AG10803 (cell line): ENCODE measurements at regions not wholly inside any gene's neighbourhood (a gene's known extent, or its start where the extent isn't known, plus 50 kb on each side); places are given as distances from the start of the nearest gene placed in this dataset.

Experiments
- DNase-seq: peaks from one replicate; pipeline ENCODE4 v3.0.0; 2010; ENCODE audit warnings: low read depth
- H3K4me3 ChIP-seq: 2 replicates; pipeline ENCODE4 v1.5.1; 2011; ENCODE audit warnings: mild to moderate bottlenecking, low read length, control low read depth
- TF ChIP-seq, protein P1 (sequence below): conservative IDR thresholded peaks from 2 replicates; pipeline ENCODE4 v1.5.1; 2011; ENCODE audit warnings: mild to moderate bottlenecking, low read length, control low read depth, inconsistent platforms

GRCh38 chr6:113570641-113571040 is 286.5 kb upstream of the MARCKS start:
- TF ChIP-seq, protein P1, sequence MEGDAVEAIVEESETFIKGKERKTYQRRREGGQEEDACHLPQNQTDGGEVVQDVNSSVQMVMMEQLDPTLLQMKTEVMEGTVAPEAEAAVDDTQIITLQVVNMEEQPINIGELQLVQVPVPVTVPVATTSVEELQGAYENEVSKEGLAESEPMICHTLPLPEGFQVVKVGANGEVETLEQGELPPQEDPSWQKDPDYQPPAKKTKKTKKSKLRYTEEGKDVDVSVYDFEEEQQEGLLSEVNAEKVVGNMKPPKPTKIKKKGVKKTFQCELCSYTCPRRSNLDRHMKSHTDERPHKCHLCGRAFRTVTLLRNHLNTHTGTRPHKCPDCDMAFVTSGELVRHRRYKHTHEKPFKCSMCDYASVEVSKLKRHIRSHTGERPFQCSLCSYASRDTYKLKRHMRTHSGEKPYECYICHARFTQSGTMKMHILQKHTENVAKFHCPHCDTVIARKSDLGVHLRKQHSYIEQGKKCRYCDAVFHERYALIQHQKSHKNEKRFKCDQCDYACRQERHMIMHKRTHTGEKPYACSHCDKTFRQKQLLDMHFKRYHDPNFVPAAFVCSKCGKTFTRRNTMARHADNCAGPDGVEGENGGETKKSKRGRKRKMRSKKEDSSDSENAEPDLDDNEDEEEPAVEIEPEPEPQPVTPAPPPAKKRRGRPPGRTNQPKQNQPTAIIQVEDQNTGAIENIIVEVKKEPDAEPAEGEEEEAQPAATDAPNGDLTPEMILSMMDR = no peak
- DNase-seq = no peak
- H3K4me3 ChIP-seq = no peak overlapping the region

GRCh38 chr6:113574147-113574546 is 283.0 kb upstream of the MARCKS start:
- TF ChIP-seq, protein P1 = no peak
- H3K4me3 ChIP-seq = no peak overlapping the region
- DNase-seq = no peak

- H3K4me3 ChIP-seq = no peak overlapping the region
- TF ChIP-seq, protein P1 = no peak
- DNase-seq = no peak
Observed at GRCh38 chr6:113576310-113576709, 280.8 kb upstream of the MARCKS start.

DNA sequence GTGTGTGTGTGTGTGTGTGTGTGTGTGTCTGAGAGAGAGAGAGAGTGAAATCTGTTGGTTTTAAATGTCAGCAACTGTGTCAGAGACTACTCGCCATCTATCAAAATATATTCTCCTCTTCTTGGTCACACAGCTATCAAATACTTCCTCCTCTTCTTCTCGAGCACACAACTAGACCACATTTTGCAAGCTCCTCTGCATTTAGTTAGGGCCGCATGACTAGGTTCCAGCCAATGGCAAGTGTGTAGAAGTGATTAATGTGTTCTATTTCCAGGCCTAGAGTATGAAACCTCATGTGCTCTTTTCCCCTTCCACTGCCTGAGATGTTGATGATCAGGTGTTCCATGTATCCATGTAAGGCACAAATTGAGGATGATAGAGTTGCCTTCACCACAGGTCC is 278.5 kb upstream of the MARCKS start:
- DNase-seq = no peak
- TF ChIP-seq, protein P1 = no peak
- H3K4me3 ChIP-seq = no peak overlapping the region

DNA sequence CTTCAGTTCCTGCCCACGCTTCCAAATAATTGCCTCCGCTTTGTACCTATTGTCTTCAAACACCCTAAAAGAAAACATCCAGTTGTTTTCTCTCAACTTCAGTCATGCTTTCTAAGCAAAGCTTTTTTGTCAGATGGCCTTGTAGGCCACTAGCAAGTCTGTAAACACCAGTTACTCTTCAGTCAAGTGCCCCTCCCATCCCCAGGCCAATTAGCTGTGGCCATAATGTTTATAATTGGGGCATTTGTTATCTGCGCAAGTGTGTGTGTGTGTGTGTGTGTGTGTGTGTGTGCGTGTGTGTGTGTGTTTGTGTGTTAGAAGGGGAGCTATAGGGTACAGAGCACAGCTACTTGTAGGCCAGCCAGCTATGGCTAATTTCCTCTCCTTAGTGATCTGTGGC is 272.4 kb upstream of the MARCKS start:
- DNase-seq = no peak
- TF ChIP-seq, protein P1 = no peak
- H3K4me3 ChIP-seq = no peak overlapping the region

- DNase-seq = no peak
- H3K4me3 ChIP-seq = no peak overlapping the region
- TF ChIP-seq, protein P1 = no peak
Observed at GRCh38 chr6:113585246-113585645, 271.9 kb upstream of the MARCKS start.

DNA sequence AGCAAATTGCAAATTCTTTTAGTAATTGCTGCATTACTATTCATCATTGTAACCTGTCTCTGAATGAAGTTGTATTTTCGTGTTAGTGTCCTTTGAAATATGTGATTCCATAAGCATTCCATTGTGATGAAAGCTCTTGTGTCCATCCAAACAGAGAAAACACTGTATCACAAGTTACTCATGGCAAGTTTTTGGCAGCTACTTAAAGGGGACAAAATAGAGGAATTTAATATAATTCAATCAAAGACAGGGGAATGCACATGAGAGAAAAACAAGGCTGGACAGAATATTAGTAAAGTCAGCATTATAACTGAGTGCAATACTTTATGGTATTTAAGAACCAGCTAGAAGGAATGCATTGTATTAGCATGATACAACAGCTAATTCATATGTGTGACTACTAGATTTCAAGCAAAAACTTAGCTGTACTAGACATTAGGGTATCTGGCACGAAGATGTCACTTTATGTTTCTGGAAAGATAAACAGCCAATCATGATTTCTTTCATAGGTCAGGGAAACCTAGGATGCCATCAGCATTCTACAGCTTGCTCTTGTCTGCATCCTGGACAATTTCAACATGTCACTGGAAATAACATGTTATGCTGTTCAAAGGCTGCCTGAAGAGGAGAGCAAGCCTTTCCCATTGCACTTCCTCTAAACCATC is 270.6 kb upstream of the MARCKS start:
- H3K4me3 ChIP-seq = no peak overlapping the region
- TF ChIP-seq, protein P1 = no peak
- DNase-seq = peak; percentile 89
